AML-193 (cell line): ENCODE measurements at regions not wholly inside any gene's neighbourhood (a gene's known extent, or its start where the extent isn't known, plus 50 kb on each side); places are given as distances from the start of the nearest gene placed in this dataset.

ENCODE experiments used
- DNase-seq, 2 experiments: peaks; one replicate each; lab custom pipeline; 2025; lab: John Stamatoyannopoulos, UW

- DNase-seq, result no peak
Observed at GRCh38 chr10:33126742-33127141, 168.7 kb upstream of the ITGB1 start.

DNA sequence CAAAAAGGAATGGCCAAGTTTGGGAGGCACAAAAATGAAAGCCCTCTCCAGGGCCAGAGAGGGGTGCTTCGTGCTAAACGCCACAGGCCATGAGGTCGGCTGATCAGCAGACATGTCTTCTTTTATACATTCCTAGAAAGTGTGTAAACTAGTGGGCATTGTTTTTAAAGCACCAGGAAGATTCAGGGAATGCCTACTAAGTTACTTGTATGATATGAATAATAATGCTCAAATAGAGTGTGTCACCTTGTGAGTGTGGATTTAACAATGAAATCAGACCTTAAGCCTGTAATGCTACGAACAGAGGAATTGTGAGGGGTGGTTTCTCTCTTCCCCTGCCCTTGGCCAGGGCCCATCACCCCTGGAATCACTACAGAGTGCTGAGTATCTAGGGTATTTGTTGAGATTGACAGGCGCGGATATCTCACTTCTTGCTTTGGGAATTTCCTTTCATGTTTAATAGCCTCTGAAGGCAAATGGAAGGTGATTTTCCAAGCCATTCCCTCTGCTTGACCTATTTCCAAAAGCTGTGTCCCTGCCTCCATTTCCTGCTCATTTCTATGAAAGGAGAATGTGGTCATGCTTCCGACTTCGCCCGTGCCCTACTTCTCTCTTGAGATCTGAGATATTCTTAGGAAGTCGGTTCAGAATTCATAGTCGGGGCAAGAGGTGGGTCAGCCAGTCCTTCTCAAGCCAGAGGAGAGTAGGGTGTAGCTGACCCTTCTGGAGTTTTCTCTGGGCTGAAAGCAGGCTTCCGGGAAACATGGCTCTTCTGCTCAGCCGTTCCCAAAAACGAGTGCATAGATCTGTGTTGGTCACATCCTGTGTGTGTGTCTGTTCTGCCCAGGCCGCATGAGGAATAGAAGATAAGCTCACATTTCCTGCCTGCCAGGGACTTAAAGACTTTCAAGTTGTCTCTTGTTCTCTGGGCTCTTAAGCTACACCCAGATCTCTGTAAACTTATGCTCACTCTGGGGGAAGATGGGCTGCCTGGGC lies 167.8 kb upstream of the ITGB1 start:
- no peak for DNase-seq

GRCh38 chr10:33125111-33125510 lies 167.1 kb upstream of the ITGB1 start:
- DNase-seq, result no peak

DNA sequence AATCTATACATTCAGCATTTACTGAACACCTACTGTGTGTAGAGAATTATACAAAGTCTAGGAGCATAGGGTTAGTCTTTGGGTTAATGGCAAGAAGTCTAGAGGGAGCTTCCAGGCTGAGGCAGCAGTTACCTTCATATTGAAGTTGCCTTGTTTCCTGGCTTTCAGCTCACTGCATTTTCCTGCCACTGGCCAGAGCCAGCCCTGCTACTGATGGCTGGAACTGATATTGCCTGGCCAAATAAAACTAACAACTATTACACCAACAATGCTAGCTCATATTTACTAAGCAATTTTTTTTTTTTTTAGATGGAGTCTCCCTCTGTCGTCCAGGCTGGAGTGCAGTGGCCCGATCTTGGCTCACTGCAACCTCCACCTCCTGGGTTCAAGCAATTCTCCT lies 165.7 kb upstream of the ITGB1 start:
- no peak for DNase-seq

- DNase-seq, result no peak
Observed at GRCh38 chr10:33122014-33122809, 164.2 kb upstream of the ITGB1 start.

DNA sequence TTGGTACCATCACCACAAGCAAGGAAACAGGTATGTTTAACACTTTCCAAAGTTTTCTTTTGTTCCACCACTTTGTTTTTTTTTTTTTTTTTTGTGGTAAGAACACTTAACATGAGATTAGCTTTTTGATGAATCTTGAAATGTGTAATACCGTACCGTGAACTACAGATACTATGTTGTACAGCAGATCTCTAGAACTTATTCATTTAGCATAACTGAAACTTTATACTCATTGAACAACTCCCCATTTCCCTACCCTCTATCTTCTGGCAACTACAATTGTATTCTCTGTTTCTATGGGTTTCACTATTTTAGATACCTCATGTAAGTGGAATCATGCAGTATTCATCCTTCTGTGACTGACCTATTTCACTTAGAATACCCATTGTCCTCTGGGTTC lies 162.7 kb upstream of the ITGB1 start:
- DNase-seq, result no peak

- no peak for DNase-seq
Observed at GRCh38 chr10:33120275-33120674, 162.2 kb upstream of the ITGB1 start.

DNA sequence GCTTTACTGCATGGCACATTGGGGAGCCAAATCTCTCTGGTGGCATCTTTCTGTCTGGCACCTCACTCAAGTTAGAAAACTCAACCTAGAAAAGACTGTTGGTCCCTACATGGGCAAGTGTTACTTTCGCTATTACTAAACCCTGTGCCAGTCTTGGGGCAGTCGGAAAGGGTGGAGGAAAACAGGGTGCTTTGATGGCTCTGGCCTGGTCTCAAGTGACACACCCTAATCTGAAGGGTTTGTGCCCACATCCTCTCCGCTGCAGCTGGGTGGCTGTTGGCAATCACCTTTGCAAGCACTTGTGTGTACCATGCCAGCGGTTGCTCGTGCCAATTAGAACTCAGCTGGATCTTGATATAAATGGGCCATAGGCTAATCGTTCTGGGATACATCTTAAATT lies 159.8 kb upstream of the ITGB1 start:
- DNase-seq, result no peak

- no peak for DNase-seq
Observed at GRCh38 chr10:33117230-33117629, 159.2 kb upstream of the ITGB1 start.

- DNase-seq, result no peak
Observed at GRCh38 chr10:33115738-33116719, 158.0 kb upstream of the ITGB1 start.

- no peak for DNase-seq
Observed at GRCh38 chr10:33114451-33114952, 156.5 kb upstream of the ITGB1 start.

GRCh38 chr10:33113466-33113865 lies 155.4 kb upstream of the ITGB1 start:
- DNase-seq, result no peak

DNA sequence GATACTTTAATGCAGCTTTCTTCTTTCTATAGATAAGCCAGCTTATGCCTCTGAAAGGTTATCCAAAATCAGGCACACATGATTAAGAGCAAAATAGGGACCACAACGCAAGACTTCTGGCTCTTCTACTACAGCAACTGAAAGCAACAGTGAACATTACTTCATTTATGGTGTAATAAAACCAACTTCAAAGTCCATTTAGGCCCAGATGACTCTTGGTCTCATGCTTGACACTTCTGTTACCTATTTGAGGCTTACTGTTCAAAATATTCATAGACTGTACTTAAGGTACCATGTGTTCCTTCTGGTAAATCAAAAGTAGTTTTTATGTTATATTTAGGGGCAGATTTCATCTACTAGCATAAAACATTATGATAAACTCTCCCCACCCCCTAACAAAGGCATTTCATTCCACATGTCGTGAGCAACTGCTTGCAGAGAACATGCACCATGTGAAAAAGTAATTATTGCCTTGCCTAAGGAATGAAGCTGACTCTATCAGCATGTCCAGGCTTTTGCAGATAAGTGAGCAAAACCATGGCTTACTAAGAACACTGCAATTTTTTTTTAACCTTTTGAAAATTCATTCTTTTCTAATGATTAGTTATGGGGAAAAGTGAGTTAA lies 154.9 kb upstream of the ITGB1 start:
- no peak for DNase-seq

- DNase-seq, result no peak
Observed at GRCh38 chr10:33111488-33112051, 153.5 kb upstream of the ITGB1 start.

DNA sequence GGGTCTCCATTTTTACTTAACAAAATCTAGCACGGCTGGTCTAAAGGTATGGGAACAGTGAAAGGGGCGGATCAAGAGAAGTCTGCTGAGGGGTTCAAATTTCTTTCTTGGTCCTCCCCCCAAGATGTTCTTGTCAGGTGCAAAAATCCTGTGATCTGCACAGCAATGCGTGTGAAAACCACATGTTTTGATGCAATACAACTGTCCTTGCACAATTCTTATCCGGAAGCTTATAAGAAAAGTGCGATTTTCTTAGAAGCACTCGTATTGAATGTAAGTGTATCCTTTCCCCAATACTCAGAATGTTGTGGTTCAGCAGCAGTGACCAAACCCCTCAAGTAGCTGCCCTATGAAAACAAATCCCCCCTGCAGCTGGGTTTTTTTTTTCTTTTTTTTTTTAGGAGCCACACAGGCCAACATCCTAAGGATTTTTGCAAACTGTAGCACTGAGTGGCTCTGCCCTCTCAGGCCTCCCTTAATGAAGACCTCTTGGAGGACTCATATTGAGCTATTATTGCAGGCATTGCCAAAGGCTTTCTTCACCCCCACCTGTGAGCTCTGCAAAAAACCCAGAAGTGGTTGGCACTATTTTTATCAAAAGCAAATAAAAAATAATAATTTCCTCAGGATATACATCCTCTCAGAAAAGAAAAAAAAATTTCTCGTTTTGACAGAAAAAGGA lies 151.9 kb upstream of the ITGB1 start:
- DNase-seq, result no peak

GRCh38 chr10:33109384-33109783 lies 151.4 kb upstream of the ITGB1 start:
- DNase-seq, result no peak

GRCh38 chr10:33107953-33108352 lies 149.9 kb upstream of the ITGB1 start:
- DNase-seq, result no peak

GRCh38 chr10:33106767-33107166 lies 148.7 kb upstream of the ITGB1 start:
- no peak for DNase-seq

- DNase-seq, result no peak
Observed at GRCh38 chr10:33103863-33104379, 145.9 kb upstream of the ITGB1 start.

- DNase-seq, result no peak
Observed at GRCh38 chr10:33102071-33102470, 144.0 kb upstream of the ITGB1 start.
